NCI-H2029 treated with DMSO at 0.1 percent for 48 hours (cell line): ENCODE measurements at regions not wholly inside any gene's neighbourhood (a gene's known extent, or its start where the extent isn't known, plus 50 kb on each side); places are given as distances from the start of the nearest gene placed in this dataset.

Experiments
- DNase-seq: peaks from one replicate; lab custom pipeline; 2025; lab: John Stamatoyannopoulos, UW

- no peak for DNase-seq
Observed at GRCh38 chr21:36532769-36533467, 53.0 kb upstream of the CLDN14 start.

DNA sequence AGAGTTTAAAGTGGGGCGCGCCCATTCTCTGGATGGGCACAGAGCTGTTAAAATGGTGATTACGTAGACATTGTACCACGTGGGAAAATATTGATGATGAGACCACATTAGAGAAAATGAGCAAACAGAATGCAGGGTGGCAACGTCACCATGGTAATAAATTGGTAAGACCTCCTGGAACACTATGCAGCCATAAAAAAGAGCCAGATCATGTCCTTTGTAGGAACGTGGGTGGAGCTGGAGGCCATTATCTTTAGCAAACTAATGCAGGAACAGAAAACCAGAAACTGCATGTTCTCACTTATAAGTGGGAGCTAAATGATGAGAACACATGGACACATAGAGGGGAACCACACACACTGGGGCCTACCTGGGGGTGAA is 53.5 kb upstream of the CLDN14 start:
- DNase-seq, result no peak

DNA sequence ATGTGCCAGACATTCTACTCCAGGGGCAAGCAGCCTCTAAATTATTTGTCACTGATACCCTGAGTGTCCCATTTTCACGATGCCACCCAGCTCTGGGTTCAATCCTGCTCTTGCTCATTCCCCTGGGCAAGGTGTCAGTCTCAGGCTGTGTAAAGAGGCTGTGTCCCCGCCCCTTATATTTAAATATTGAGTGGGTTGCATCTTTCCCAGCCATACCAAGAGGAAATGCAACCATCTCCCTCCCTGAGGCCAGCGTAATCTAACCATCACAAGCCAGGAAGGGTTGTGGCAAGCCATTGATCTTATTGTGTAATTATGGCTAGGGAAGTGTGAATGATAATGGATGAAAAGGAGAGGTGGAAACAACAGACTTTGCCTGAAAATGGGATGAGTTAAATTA is 54.7 kb upstream of the CLDN14 start:
- DNase-seq, result no peak

DNA sequence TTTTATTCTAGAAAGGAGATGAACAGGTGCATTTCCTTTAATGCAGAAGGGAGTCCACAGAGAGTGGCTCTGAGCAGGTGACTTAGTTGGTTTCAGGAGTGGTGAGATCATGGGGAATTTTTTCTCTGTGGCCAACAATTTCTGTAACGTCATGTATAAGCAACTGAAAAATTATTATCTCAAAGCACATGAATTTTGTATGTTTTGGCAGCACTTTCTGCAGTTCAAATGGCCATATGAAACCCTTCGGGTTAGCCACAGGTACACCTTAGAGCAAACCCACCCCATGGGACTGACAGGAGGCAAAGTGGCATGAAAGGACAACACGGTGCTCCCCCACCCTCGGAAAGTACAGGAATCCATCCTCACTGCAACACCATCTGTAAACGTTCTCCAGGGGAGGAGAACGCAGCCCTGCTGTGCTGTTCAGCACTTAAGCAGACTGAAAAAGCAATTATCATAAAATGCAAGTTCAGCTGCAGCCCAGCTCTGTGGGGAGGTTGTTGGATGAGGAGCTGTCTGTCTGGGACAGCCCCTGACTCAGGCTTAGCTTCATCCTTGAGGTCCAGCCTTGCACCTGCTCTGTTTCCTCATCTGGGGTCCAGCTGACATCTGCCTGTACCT is 55.8 kb upstream of the CLDN14 start:
- DNase-seq, result no peak

- DNase-seq, result no peak
Observed at GRCh38 chr21:36538761-36539160, 58.8 kb upstream of the CLDN14 start.

DNA sequence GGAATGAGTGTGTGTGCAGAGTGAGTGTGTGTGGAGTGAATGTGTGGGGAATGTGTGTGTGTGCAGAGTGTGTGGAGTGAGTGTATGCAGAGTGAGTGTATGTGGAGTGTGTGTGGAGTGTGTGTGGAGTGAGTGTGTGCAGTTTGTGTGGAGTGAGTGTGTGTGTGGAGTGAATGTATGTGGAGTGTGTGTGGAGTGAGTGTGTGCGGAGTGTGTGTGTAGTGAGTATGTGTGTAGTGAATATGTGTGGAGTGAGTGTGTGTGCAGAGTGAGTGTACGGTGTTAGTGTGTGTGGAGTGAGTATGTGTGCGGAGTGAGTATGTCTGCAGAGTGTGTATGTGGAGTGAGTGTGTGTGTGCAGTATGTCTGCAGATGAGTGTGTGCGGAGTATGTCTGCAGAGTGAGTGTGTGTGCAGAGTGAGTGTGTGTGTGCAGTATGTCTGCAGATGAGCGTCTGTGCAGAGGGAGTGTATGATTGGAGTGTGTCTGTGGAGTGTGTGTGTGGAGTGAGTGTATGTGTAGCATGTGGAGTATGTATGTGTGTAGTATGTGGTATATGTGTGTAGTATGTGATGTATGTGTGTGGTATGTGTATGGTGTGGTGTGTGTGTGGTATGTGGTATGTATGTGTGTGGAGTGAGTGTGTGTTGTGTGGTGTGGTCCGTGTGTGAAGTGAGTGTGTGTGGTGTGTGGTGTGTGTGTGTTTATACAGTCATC is 59.7 kb upstream of the CLDN14 start:
- no peak for DNase-seq

- no peak for DNase-seq
Observed at GRCh38 chr21:36540700-36541099, 60.8 kb upstream of the CLDN14 start.

DNA sequence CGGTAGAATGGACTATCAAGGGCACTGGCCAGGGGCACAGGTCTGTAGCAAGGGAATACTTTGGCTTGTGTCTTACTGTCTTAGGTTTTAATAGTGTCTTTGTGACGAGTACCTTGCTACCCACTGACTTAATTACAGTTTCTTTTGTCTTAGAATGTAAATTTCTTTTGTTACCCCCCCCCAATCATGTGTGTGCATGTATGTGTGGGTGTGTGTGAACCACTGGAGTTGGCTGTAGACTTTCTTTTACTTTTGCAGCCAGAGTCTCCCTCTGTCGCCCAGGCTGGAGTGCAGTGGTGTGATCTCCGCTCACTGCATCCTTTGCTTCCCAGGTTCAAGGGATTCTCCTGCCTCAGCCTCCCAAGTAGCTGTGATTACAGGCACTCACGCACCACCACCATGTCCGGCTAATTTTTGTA is 61.8 kb upstream of the CLDN14 start:
- no peak for DNase-seq

DNA sequence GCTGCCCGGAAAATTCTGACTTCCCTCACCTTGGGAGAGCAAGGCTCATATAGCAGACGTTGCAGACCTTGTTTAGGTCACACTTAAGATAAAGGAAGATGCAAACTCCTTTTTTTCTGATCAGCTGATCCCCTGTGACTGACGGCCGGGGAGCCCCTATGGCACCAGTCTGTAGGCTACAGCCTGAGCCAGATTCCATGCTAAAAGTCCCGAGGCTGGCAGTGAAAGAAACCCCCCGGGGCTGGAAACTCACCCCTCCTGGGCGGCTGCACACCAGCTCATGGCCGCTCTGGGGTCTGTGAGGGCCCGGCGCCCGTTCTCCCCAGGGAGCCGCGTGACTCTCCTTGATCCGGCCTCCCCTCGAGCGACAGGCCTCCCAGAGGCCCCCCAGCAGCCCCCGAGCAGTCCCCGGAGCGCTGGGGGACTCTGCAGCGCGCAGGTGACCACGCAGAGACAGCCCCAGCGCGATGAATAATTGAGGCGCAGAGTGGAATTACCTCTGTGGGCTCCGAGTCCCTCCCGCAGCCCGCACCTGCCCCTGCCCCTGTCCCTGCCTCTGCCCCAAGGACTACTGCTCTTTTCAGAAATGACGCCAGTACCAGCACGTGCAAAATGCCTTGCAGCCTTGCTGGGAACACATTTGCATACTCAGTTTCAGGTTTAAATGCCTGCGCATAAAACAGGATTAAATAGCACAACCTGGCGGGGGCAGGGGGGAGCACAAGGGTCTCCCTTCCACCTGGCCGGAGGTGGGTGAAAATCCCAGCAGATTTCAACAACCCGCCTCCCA is 62.6 kb upstream of the CLDN14 start:
- no peak for DNase-seq

GRCh38 chr21:36543924-36544323 is 64.0 kb upstream of the CLDN14 start:
- no peak for DNase-seq

- DNase-seq, result no peak
Observed at GRCh38 chr21:36544545-36544944, 64.6 kb upstream of the CLDN14 start.

DNA sequence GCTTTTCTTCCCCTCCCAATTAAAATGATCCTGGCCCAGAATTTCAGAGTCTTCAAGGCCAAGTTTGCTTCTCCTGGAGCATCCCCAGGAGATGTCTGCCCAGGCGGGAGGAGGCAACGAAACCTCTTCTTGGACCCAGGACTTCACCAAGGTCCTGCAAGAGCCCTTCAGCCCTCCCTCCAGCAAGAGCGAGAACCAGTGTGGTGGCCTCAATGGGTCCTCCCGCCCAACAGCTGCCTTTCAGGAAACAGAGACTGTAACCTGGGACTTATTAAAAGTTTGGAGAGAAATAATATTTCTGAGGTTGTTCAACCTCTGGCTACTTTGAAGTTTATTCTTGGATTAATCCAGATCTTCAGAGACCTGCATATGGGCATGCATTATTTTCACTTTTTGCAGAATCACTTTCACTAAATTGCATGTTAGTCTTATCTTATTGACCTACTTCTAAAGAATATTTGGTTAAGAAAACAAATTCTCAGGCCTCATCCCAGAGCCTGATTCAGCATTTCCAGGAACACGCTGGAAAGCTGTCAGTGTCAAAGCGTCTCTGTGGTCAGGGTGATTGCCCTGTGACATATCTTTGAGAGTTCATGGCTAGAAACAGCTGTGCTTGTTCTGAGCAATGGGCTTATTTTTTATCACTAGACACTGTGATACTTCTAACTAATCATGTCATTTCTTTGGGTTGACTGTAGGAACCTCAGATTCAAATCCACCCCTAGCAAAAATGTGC is 66.0 kb upstream of the CLDN14 start:
- DNase-seq, result no peak

- no peak for DNase-seq
Observed at GRCh38 chr21:36547464-36547863, 67.5 kb upstream of the CLDN14 start.

- DNase-seq, result no peak
Observed at GRCh38 chr21:36548866-36549265, 68.9 kb upstream of the CLDN14 start.

DNA sequence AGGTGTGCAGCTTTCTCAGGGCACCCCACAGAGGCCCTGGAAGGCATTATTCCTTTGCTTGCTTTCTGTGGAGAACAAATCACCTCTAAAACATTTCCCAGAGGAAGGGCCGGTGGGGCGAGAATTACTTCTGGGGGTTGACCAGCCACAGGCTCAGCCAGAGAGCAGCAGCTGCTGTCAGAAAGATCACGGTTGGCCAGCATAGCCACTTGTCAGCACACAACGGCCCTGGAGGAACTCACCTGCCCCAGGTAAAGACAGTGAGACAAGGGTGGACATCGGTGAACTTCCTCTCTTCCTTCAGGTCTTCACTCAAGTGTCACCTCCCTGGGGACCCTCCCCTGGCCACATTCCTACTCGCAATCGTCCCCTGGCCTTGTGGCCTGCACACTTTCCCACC is 69.5 kb upstream of the CLDN14 start:
- DNase-seq, result no peak

GRCh38 chr21:36550761-36551160 is 70.8 kb upstream of the CLDN14 start:
- DNase-seq, result no peak

- DNase-seq, result no peak
Observed at GRCh38 chr21:36551321-36551720, 71.4 kb upstream of the CLDN14 start.

DNA sequence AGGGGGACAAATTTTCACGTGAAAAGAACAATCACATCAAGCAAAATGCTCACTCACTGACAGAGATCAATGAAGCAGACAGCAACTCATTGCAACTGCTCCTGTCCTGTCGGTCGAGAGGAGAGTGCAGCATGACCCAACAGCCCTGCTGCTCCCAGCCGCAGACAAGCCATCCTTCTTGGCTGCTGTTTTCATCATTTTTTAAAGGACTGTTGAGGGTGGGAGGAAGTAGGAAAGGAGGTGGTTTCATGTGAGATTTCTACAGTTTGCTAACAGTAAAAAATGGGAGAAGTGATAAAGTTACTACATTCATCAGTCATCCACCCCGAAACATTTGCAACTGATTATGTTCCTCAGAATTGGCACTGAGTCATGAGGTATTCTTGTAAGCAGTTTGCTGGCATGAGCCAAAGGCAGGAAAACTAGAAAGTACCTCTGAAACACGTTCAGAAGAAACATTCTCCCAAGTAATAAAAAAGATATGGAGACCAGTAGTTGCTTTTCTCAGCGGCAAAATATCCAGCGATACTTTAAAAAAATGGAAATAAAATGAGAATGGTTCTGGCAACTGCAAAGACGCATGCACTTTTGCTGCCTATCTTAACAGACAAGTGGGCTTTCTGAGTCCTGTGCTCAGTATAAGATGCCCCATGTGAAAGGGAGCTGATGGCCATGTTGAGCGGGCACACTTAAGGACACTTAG is 72.0 kb upstream of the CLDN14 start:
- DNase-seq, result no peak

DNA sequence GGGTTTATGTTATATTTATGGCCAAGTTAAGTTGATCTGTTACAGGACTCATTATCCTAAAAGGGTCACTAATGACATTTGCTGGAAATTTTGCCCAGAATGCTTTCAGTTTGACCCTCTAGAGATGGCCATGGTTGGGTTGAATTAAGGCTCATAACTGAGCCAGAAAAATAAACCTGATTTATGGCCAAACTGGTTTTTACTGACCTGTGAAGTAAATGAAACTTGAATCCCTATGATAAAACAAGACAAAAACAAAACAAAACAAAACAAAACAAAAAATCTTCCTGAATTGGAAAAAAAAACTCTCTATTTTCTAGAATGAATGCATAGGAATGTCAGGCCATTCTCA is 72.5 kb upstream of the CLDN14 start:
- no peak for DNase-seq

- DNase-seq, result no peak
Observed at GRCh38 chr21:36553406-36553805, 73.5 kb upstream of the CLDN14 start.

GRCh38 chr21:36554411-36555157 is 74.7 kb upstream of the CLDN14 start:
- DNase-seq, result no peak
